DMS 273 (cell line): ENCODE measurements at regions not wholly inside any gene's neighbourhood (a gene's known extent, or its start where the extent isn't known, plus 50 kb on each side); places are given as distances from the start of the nearest gene placed in this dataset.

Experiments used
- DNase-seq: peaks from one replicate; lab custom pipeline; 2025; ENCODE audit not compliant: unreplicated experiment; lab: John Stamatoyannopoulos, UW

- no peak for DNase-seq
These were observed 457.0 kb upstream of the ZNF462 start for GRCh38 chr9:106405871-106406435.

DNA sequence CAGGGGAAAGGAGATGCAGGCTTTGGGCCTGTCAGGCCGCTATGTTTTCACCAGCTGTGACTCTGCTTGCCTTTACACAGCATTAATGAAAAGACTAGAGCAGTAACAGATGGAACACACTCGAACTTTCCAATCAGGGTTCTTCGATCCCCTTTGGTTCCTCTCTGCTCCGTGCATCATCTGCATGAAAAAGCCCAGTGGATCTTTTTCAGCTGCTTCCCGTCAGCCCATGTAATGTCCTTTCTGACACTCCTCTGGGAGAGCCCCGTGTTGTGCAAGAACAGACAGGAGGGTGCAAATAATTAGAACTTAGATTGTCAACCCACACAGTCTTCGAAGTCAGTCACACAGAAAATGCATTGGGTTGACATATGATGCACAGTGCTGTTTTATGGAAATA is 448.9 kb upstream of the ZNF462 start:
- peak; percentile 3 for DNase-seq

DNA sequence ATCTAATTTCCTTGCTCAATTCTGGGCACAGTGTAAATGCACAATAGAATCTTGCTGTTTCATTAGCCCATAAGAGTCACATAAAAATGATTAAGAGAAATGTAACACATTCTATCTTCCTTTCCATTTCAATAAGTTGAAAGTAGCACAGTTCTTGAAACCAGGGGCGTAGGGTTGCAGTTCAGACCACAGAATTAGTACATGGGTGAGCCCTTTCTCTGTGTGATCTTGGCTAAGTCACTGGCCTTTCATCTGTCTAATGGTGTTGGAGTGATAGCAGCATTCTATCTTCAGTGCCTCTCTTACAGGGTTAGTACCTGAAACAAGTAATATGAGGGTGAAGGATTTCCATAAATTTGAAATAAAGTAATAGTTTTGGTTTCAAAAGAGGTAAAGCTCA is 445.3 kb upstream of the ZNF462 start:
- no peak for DNase-seq

- no peak for DNase-seq
These were observed 443.1 kb upstream of the ZNF462 start for GRCh38 chr9:106419829-106420228.

DNA sequence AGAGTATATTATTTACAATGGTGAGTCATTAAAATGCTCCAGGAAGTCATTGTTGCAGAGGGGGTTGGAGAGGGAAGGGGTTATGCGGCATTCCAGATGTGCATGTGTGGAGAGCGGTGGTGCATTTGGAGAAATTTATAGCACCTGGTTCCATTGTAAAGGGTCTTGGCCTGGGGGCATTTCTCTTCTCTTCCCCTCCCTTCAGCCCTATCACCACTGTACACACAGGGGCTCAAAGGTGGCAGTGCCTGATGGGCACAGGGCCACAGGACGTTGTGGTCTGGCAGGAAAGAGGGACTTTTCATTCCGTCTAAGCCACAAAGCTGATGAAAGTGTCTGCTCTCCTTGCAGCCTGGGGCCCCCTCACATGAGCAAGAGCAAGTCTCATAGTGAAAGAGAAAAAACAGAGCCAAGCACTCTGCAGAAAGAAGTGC is 442.4 kb upstream of the ZNF462 start:
- DNase-seq, result no peak

GRCh38 chr9:106421772-106422171 is 441.2 kb upstream of the ZNF462 start:
- no peak for DNase-seq

GRCh38 chr9:106423575-106423974 is 439.4 kb upstream of the ZNF462 start:
- no peak for DNase-seq

DNA sequence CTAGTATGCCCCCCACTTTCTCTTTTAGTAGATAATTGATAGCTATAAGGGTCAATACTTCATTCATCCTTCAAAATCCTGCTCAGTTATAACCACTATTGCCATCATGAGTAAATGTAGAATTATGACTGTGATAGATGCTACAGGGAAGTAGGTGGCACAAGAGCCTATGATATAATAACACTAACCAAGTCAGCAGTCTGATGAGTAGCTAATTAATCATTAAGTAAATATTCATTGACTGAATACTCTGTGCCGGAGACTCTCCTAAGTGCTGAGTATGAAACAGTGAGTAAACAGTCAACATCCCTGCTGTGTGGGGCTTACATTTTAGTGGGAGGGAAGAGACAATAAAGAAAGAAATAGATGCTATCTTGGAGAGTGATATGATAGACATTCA is 430.3 kb upstream of the ZNF462 start:
- no peak for DNase-seq

GRCh38 chr9:106438928-106439327 is 424.0 kb upstream of the ZNF462 start:
- DNase-seq, result peak; percentile 12

GRCh38 chr9:106441283-106441682 is 421.7 kb upstream of the ZNF462 start:
- DNase-seq, result no peak

DNA sequence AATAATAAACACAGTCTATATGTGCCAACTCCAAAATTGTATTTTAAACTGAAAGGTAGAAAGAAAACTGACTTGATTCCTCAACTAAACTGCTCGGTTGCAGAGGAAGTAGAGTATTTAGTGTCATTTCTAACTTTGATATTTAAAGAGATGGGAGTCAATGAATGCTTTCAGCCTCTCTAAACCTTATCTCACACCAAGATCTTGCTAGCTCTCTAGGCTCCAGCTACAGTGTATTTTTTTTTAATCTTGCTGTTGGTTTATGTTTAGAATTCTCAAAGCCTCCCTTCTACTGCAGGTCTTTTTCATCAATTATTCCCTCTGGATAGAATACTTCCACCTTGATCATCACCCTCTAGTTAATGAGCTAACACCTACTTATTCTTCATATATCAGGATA is 419.4 kb upstream of the ZNF462 start:
- DNase-seq, result no peak

DNA sequence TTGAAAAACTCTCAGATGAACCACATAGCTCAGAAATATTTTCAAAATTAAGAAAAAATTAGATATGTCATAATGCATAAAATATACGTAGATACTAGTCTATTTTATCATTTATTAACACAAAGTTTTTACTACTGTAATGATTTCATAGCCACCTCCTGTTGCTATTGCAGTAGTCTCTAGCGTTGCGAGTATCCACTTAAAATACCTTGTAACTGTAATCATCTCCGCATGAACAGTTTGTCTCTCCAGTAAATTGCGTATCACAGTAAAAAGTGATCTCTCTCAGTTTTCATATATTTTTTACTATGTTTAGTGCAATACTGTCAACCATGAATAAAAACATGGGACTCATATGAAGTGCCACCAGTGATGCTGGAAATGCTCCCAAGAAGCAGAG is 417.9 kb upstream of the ZNF462 start:
- no peak for DNase-seq

DNA sequence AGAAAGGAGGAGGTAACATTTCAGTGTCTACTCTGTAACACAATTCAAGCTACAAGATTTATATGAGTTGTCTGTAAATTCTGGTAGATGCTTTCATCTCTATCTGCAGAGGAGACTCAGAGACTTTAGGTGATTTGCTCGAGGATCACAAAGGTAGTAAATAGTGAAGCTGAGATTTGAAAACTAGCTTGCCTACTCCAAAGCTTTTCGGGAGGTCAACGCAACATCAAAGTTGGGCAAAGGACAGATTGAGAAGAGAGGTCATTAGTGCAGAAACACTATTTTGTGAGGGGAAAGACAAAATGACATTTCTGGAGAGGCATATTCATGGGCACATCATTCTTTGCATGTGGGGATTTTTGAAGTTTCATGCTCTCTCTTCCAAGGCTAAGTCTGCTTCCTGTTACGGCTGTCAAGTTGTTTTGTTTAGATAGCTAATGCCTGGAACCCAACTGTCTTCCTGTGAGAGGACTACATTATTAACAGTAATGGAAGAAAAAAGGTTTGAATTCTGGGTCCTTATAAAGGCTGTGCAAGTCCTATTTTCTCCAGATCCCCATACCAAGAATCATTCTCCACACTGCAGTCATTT is 413.5 kb upstream of the ZNF462 start:
- no peak for DNase-seq

DNA sequence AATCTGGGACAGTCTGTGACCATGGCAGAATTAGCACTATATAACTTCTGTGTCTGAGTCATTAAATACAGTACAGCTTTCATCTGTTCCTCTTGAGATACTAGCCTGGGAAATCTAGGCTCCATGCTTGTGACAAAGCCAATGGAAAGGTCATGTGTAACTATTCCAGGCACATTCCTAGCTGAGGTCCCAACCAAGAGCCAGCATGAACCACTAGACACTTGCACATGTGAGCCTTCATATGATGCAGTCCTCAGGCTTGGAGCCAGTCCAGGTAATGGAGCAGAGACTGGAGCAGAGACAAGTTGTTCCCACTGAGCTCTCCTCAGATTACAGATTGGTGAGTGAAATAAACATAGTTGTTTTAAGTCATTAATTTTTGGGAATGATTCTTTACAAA is 412.4 kb upstream of the ZNF462 start:
- peak; percentile 5 for DNase-seq

- no peak for DNase-seq
These were observed 411.7 kb upstream of the ZNF462 start for GRCh38 chr9:106451223-106451622.

GRCh38 chr9:106456581-106456980 is 406.4 kb upstream of the ZNF462 start:
- no peak for DNase-seq

DNA sequence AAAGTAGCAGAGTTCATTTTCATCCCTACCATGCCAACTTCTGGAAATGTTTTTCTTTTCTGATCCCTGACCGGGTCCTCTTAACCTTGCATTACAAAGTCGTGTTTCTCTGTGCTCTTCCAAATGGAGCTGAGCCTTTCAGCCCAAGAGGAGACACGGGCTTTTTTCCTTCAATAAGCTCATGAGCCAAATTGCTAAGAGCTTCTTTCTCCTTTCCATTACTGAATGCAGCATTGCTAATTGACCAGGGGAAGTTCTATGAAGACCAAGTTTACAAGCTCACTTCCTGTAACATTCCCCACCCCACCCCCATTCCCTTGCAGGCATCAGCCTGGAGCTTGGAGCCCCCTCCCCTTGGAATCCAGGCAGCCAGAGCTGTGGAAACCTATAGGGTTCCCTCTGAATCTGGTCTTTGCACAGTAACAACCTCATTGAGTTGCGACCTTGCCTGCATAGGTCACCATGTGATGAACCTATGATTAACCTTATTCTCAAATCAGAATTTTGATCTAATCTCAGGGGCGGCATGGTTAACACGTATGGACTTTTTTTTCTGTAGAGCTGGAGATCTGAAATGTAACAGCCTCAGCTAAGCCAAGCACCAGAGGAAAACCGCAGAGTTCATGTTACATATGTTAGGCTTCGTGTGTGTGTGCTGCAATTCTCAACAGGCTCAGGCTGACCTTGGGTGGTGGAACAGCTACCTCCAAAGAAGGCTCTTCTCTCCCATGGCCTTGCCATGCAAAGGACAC is 395.7 kb upstream of the ZNF462 start:
- DNase-seq, result no peak

DNA sequence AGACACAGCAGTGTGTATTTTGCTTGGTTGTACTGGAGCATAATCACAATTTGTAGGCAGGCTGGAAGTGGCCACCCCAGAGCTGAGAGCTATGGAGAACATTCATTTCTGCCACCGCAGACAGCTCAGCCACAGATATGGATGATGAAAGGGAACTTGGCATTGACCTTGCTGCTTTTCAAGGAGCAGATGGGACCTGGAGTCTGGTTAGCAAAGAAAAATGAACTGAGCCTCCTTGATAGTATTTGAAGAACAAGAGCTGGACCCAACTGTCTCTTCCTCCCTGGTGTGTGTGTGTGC is 395.2 kb upstream of the ZNF462 start:
- peak; percentile 7 for DNase-seq

- no peak for DNase-seq
These were observed 394.5 kb upstream of the ZNF462 start for GRCh38 chr9:106468431-106468830.

GRCh38 chr9:106478312-106478711 is 384.7 kb upstream of the ZNF462 start:
- DNase-seq, result no peak

- DNase-seq, result no peak
These were observed 384.2 kb upstream of the ZNF462 start for GRCh38 chr9:106478727-106479126.

DNA sequence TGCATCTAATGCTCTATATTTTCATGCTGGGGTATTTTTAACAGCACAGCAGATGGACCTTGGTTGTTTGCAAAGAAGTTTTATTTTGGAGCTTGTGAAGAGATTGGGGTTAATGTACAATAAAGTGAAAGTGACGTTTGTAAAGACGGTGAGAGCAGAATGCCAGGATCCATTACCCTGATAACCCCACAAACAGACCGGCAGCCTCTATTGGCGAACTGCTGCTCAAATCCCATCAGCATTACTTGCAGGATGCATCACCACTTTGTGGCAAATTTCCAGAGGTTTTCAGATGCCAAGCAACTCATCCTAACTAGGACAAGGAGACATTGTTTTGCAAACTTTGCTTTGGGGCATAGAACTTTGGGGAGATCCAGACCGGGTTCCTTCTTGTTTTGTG is 383.3 kb upstream of the ZNF462 start:
- DNase-seq, result peak; percentile 10
